GM18507 (cell line): ENCODE measurements at regions not wholly inside any gene's neighbourhood (a gene's known extent, or its start where the extent isn't known, plus 50 kb on each side); places are given as distances from the start of the nearest gene placed in this dataset.
"Not testable (repeated sequence)": the region's sequence is repeated elsewhere in the genome, so short reads cannot be mapped to it uniquely, and the experiment has no call there.

Source experiments
- DNase-seq: peaks from one replicate; pipeline ENCODE4 v3.0.0; 2011; ENCODE audit warnings: low read depth; ENCODE audit not compliant: insufficient read length; ENCODE audit errors: extremely low spot score
- FAIRE-seq: peaks from 2 replicates; lab custom pipeline; 2011; peaks lifted over from hg19 to GRCh38; lab: Jason Lieb, UNC

DNA sequence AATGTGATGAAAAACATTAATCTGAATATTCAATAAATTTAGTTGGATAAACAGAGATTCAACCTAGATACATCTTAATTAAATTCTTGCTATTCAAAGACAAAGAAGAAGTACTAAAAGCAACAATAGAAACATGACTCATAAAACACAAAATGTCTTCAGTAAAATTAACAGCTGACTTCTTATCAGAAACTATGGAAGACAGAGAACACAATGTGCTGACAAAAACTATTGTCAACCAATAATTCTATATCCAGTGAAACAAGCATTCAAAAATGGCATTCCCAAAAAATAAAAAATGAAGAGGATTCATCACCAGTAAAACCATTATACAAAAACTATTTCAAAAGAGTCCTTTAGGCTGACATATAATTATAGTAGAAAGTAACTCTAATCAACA, 400.5 kb upstream of the SORCS1 start:
- FAIRE-seq, result no peak
- no peak for DNase-seq

DNA sequence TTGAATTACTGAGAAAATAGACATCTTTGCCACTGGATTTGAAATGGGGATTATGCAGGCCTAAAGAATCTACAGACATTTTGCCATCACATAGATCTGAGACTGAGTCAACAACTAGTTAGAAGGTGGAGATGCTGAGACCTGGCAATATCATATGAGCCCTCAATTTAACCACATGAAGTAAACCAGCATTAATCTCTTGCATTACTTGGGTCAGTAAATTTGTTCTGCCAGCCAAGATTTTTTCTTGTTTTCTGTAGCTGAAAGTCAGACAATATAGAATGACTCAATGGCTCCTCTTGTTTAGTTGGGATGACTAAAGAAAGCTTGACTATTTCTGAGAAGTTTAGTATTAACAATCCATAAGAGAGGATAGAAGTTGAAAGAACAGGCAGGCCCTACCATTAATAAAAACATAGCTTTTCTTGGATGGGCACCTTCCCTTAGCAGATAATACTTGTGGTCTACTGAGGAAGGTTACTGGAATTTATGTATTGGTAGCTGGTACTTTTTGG, 396.7 kb upstream of the SORCS1 start:
- FAIRE-seq (no peak), DNase-seq (no peak)

DNA sequence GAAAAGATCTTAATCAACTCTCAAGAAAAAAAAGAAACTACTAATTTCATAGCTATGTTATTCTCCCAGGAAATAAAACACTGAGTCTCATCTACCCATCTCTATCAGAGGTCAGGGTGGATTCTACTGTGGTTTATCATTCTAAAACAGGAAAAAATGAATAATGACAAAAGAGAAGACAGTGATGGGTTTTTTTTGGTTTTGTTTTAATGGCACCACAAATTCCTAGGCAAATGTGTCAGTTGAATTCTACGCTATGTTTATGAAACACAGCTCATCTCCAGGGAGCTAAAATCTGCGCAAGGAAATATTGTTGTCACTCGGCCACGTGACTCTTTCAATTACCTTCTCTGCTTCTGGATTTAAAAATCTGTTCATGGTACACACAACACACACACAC, 393.4 kb upstream of the SORCS1 start:
- FAIRE-seq, result no peak
- DNase-seq, result no peak

DNA sequence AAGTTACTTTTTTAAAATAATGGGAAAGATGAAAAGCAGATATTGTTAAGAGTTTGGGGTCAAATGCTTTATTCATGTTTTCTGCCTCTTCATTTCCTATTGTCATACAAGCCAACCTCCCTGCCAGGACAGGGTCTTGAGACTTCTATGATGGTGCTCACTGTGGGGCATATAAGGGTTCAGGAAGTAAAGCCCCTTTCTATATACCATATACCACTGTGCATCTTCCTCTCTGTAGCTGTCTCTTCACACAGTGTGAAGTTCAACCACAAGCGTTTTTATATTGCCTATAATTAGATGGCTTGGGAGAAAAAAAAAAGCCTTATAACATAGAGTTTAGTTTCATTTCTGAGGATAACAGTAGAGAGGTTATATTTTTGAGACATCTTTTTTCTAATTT, 389.8 kb upstream of the SORCS1 start:
- FAIRE-seq, result no peak
- no peak for DNase-seq

DNA sequence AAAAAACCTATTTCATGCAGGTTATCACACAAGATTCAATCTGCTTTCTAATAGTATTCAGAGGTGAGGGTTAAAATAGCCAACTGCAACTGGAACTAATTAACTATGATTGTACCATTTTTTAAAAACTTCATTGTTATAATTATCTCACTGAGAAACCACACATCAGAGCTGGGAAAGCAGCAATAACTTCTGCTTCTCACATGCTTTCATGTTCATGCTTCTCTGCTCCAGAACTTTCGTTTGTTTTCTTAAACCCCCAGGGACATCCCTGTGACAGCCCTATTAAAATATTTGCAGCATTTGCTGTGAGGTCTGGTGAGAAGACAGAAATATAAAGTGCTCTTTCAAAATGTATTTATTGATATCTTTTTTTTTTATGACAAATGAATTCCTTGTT, 389.0 kb upstream of the SORCS1 start:
- DNase-seq (no peak), FAIRE-seq (no peak)

DNA sequence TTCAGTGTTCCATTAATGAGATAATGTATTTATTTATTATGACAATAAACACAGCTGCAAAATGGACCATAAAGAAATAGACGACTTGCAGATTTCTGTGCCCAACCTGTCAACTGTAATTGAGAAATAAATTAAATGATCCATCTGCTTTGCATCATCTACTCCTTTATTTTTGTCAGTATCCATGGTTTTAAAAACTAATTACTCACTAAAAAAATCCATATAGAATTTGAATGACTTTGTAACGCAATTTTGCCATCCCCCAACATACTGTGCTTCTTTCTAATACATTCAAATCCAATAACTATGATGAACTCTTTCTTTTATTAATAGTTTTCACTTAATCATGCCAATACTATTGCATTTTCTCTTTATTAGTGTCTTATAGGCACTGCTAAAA, 388.5 kb upstream of the SORCS1 start:
- no peak for DNase-seq
- FAIRE-seq, result no peak

- DNase-seq (no peak), FAIRE-seq (no peak)
Measured at GRCh38 chr10:107548301-107548700, 383.8 kb upstream of the SORCS1 start.

DNA sequence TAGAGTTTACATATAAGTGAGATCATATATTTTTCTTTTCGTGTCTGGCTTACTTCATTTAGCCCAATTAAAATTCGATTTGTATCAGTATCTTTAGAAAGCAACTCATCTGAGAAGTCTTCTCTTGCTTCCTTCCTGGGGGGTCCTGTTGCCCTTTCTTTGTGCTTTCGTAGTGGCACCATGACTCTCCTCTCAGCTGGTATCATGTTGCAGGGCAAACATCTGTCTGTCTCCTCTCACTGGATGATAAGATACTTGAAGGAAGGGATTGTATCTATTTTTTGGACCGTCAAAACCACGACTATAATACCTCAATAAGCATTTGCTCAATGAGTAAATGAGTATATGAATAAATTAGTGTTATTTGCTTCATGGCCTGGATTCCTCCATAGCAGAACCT, 382.5 kb upstream of the SORCS1 start:
- FAIRE-seq (no peak), DNase-seq (no peak)

GRCh38 chr10:107546284-107546683, 381.8 kb upstream of the SORCS1 start:
- DNase-seq (no peak), FAIRE-seq (no peak)

GRCh38 chr10:107545717-107546116, 381.2 kb upstream of the SORCS1 start:
- DNase-seq, result no peak
- no peak for FAIRE-seq

- FAIRE-seq (no peak), DNase-seq (no peak)
Measured at GRCh38 chr10:107544706-107545520, 380.4 kb upstream of the SORCS1 start.

DNA sequence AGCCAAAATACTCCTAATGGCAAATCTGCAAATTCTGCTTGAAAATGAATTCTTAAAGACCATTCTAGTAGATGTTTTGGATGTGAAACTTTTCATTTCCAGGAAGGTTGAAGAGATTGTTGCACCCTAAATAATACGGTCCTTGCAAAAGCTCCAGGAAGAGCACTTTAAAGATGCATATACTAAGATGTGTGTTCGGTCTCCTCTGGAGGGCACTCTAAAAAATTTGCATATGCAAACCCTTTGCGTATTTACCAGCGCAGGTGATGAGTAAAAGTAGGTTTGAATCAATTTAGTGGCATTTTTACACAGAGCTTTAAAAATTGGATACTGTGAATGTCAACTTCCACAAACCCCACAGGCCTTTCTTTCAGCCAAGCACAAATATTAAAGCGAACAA, 378.1 kb upstream of the SORCS1 start:
- FAIRE-seq, result no peak
- no peak for DNase-seq

DNA sequence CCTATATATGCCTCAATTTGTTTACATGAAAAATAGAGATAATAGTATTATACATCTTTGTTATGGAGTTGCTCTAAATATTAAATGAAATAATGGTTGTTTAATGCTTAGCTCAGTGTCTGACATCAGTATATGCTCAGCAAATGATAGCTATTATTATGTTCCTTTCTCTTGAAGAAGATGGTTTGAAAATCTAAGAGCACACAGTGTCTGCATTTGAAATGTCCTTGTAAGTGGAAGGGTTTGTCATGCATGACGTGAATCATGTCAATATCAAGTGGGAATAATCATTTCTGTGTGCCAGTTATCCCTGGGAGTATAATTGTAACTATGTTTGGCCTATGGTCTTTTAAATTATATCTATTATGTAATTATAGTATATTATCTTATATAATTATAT, 377.5 kb upstream of the SORCS1 start:
- FAIRE-seq (no peak), DNase-seq (no peak)

DNA sequence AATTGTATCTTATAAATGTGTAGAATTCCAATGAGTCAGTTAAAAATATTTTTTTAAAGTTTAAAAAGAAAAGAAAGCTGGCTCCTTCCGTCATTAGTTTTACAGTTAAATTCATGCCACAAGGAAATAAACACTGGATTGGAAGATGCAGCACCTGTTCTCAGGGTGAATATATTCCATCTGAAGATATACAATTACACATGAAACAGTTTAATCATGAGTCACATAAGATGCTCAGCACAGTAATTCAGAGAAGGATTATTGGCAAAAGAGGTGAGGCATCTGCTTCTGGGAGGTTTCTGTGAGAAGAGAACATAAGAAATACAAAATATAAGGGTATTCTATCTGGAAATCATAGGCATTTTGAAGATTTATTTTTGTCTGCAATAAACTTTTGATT, 376.5 kb upstream of the SORCS1 start:
- no peak for FAIRE-seq

DNA sequence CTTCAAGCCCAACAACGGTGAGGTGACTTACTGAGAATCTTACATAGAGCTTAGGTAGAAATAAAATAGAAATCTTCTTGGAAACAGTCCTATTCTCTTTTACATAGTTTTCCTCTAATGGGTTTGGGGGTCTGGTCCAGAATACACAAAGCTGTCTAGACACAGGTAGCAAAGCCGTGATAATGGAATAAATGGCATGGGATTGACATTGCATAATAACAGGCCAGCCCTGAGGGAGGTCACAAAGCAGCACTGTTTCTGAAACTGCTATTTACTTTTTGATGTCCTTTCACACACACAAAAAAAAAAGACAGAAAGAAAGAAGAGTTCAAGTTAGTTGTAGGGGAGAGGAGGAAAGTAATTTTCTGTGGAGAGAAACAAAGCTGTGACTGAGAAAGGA, 364.8 kb upstream of the SORCS1 start:
- FAIRE-seq (no peak), DNase-seq (no peak)

More for the DNA sequence above, 376.5 kb upstream of the SORCS1 start:
- DNase-seq, result no peak

GRCh38 chr10:107520348-107520747, 355.8 kb upstream of the SORCS1 start:
- FAIRE-seq (no peak), DNase-seq (no peak)

GRCh38 chr10:107517811-107518210, 353.3 kb upstream of the SORCS1 start:
- DNase-seq (no peak), FAIRE-seq (no peak)

DNA sequence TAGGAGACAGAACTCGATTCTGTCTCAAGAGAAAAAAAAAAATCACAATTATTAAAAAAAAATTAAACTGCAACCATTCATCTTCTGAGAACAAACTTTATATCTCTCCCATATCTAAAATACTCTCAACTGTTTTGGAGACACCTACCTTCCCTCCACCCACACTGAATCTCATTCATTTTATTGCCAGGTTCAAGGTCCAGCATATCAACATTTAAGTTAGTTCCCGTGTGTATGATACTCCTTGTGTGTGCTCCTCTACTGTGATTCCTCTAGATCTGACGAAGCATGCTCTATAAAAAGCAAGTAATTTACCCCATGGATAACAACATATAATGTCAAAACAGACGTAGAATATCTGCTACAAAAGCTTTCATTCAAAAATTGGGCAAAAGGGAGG, 351.8 kb upstream of the SORCS1 start:
- no peak for DNase-seq

DNA sequence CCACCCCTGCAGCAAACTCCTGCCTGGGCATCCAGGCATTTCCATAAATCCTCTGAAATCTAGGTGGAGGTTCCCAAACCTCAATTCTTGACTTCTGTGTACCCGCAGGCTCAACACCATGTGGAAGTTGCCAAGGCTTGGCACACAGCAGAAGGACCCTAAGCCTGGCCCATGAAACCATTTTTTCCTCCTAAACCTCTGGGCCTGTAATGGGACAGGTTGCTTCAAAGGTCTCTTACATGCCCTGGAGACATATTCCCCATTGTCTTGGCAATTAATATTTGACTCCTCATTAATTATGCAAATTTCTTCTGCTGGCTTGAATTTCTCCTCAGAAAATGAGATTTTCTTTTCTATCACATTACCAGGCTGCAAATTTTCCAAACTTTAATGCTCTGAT, 339.5 kb upstream of the SORCS1 start:
- not testable (repeated sequence) for FAIRE-seq, DNase-seq

More for the DNA sequence above, 351.8 kb upstream of the SORCS1 start:
- FAIRE-seq, result no peak

- DNase-seq, result no peak
Measured at GRCh38 chr10:107502229-107502985, 337.9 kb upstream of the SORCS1 start.

DNA sequence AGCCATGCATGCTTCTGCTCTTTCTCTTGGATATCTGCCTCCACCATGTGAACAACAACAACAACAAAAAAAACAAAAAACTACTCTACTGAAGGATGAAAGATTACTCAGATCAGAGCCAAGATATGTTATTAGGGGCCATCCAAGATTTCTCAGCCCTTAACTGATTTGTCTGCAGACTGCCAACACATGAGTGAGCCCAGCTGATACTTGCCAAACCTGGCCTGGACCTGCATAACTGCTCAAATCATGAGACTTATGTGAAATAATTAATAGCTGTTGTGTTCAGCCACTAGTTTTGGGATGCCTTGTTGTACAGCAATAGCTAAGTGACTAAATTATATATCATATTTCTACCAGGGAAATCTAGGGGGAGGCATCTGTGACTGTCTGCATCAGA, 334.5 kb upstream of the SORCS1 start:
- FAIRE-seq, result no peak
- no peak for DNase-seq

More at GRCh38 chr10:107502229-107502985, 337.9 kb upstream of the SORCS1 start:
- no peak for FAIRE-seq
